Astrocyte of the cerebellum (primary cell): ENCODE measurements at regions not wholly inside any gene's neighbourhood (a gene's known extent, or its start where the extent isn't known, plus 50 kb on each side); places are given as distances from the start of the nearest gene placed in this dataset.
"Not testable (repeated sequence)": the region's sequence is repeated elsewhere in the genome, so short reads cannot be mapped to it uniquely, and the experiment has no call there.

Experiments
- DNase-seq: peaks from one replicate; pipeline ENCODE4 v3.0.0-alpha.2; 2011; ENCODE audit warnings: low read depth
- H3K4me3 ChIP-seq: 2 replicates; pipeline ENCODE4 v1.5.1; 2011; ENCODE audit warnings: mild to moderate bottlenecking, low read depth, low read length, moderate library complexity
- CTCF ChIP-seq: IDR thresholded peaks from 2 replicates; pipeline ENCODE4 v1.5.1; 2012; ENCODE audit warnings: low read length, low read depth, moderate library complexity, mild to moderate bottlenecking; ENCODE audit errors: missing control alignments
- in situ Hi-C: cut with HindIII; loops from 2 replicates; pipeline ENCODE4 v1.10.0; 2017; ENCODE audit warnings: low sequenced_read_pairs

- H3K4me3 ChIP-seq, result no peak overlapping the region
- DNase-seq, result no peak
- TF ChIP-seq CTCF, result no peak
- in situ Hi-C loops, result no loop called here
Measured at GRCh38 chr11:134841972-134842371, 429.9 kb upstream of the B3GAT1 start.

GRCh38 chr11:134841411-134841810 lies 429.4 kb upstream of the B3GAT1 start:
- in situ Hi-C loops, result no loop called here
- DNase-seq, result no peak
- no peak overlapping the region for H3K4me3 ChIP-seq
- no peak for TF ChIP-seq CTCF

GRCh38 chr11:134840945-134841344 lies 428.9 kb upstream of the B3GAT1 start:
- H3K4me3 ChIP-seq, result no peak overlapping the region
- in situ Hi-C loops, result no loop called here
- no peak for TF ChIP-seq CTCF
- no peak for DNase-seq

GRCh38 chr11:134840165-134840564 lies 428.1 kb upstream of the B3GAT1 start:
- DNase-seq, in situ Hi-C loops, H3K4me3 ChIP-seq: not testable (repeated sequence)

- H3K4me3 ChIP-seq, result no peak overlapping the region
- TF ChIP-seq CTCF, result no peak
- in situ Hi-C loops, result no loop called here
- no peak for DNase-seq
Measured at GRCh38 chr11:134838708-134839107, 426.7 kb upstream of the B3GAT1 start.

- no peak for DNase-seq
- H3K4me3 ChIP-seq, result no peak overlapping the region
- in situ Hi-C loops, result no loop called here
- no peak for TF ChIP-seq CTCF
Measured at GRCh38 chr11:134837887-134838232, 425.8 kb upstream of the B3GAT1 start.

GRCh38 chr11:134837166-134837886 lies 425.3 kb upstream of the B3GAT1 start:
- H3K4me3 ChIP-seq, result no peak overlapping the region
- in situ Hi-C loops, result no loop called here
- TF ChIP-seq CTCF, result no peak
- DNase-seq, result no peak
